GM23338 (cell line): ENCODE measurements at regions not wholly inside any gene's neighbourhood (a gene's known extent, or its start where the extent isn't known, plus 50 kb on each side); places are given as distances from the start of the nearest gene placed in this dataset.

ENCODE experiments used
- EZH2phosphoT487 ChIP-seq: fragments of 200-600 bp; sonication (generic); IDR thresholded peaks from one replicate; pipeline ENCODE4 v1.8.1; 2018; ENCODE audit warnings: antibody characterized with exemption; ENCODE audit not compliant: unreplicated experiment
- TF ChIP-seq, protein P1 (sequence below), 2 experiments: fragments of 200-600 bp in 1 of 2; sonication (generic) in 1 of 2; conservative IDR thresholded peaks; 2 replicates each; pipeline versions ENCODE4 v1.5.1 to v1.6.1; 2016 to 2017; ENCODE audit warnings: antibody characterized with exemption in 2 of 2, low read depth in 2 of 2, mild to moderate bottlenecking in 2 of 2, moderate library complexity in 1 of 2

DNA sequence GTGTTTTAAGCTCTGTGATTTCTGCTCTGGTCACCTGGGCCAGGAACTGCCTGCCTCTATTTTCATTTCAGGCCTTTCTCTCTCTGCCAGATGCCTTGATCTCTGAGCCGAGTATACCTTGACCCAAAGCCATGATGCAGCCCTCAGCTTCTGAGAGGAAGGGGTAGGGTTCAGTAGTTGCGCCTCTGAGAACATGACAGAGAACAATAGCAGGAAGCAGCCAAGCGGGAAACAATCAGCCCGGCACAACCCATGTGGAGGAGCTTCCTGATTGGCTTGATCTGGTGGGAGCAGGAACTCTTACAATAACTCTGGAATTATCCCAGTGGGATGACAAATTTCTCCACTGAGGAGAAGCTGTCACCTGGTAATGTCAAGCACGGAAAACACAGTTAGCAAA lies 127.4 kb downstream of the PALM2AKAP2 start:
- TF ChIP-seq, protein P1, sequence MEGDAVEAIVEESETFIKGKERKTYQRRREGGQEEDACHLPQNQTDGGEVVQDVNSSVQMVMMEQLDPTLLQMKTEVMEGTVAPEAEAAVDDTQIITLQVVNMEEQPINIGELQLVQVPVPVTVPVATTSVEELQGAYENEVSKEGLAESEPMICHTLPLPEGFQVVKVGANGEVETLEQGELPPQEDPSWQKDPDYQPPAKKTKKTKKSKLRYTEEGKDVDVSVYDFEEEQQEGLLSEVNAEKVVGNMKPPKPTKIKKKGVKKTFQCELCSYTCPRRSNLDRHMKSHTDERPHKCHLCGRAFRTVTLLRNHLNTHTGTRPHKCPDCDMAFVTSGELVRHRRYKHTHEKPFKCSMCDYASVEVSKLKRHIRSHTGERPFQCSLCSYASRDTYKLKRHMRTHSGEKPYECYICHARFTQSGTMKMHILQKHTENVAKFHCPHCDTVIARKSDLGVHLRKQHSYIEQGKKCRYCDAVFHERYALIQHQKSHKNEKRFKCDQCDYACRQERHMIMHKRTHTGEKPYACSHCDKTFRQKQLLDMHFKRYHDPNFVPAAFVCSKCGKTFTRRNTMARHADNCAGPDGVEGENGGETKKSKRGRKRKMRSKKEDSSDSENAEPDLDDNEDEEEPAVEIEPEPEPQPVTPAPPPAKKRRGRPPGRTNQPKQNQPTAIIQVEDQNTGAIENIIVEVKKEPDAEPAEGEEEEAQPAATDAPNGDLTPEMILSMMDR (conservative IDR thresholded peaks at IDR 0.05; ENCODE audit: low read depth in 2 of 2), result no peak
- no peak for TF ChIP-seq EZH2phosphoT487
